ENCODE measurements at regions not wholly inside any gene's neighbourhood (a gene's known extent, or its start where the extent isn't known, plus 50 kb on each side); places are given as distances from the start of the nearest gene placed in this dataset.

DNA sequence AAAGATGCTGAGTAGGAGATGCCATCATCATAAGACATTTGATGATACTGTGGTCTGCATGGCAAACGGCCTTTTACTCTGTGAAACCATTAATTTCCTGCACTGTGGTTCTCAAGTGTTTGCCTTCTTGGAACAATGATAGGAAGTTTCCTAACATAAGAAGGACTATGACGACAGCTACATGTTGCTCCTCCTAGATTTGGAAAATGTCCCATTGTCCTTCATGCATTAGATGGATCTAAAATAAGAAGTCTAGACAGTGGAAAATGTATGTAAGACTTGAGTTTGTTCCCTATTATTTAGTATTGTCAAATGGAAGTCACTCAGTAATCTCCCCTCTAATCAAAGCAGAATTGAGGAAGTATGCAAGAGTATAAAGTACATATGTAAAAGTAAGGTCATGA, 98.5 kb upstream of the TMEM170B start:
- H3K27ac ChIP-seq = no peak overlapping the region
- no peak for TF ChIP-seq ZFX (IDR thresholded peaks at IDR 0.05; ENCODE audit: borderline replicate concordance)
- TF ChIP-seq, protein P1, sequence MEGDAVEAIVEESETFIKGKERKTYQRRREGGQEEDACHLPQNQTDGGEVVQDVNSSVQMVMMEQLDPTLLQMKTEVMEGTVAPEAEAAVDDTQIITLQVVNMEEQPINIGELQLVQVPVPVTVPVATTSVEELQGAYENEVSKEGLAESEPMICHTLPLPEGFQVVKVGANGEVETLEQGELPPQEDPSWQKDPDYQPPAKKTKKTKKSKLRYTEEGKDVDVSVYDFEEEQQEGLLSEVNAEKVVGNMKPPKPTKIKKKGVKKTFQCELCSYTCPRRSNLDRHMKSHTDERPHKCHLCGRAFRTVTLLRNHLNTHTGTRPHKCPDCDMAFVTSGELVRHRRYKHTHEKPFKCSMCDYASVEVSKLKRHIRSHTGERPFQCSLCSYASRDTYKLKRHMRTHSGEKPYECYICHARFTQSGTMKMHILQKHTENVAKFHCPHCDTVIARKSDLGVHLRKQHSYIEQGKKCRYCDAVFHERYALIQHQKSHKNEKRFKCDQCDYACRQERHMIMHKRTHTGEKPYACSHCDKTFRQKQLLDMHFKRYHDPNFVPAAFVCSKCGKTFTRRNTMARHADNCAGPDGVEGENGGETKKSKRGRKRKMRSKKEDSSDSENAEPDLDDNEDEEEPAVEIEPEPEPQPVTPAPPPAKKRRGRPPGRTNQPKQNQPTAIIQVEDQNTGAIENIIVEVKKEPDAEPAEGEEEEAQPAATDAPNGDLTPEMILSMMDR (IDR thresholded peaks at IDR 0.05) = no peak

DNA sequence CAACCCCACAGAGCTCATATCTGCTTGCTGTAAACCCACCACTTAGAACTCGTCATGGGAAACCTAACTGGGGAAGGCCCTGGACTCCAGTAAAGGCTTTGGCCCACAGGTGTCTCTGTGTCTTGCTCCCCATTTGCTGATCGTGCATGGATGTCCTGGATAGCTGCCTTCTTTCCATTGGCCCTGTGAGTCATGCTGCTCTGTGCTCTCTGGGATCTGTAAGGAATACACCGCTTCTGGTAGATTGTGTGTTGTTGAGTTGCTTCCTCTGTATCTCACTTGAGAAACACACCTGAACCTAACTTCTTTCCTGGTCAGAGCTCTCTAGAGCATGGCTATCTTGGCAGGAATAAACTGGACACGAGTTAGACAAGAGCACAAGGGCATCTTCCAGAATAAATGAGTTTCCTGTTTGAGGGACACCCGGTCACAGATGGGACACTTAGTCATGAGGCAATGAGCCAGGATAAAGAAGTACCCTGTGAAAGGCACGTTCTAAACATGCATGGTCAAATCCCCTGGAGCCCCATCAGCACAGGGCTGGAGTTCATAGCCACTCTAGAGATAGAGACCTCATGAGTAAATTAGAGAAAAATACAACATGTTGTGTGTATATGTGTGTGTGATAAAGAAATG, 99.6 kb upstream of the TMEM170B start:
- H3K27ac ChIP-seq = no peak overlapping the region
- TF ChIP-seq ZFX (IDR thresholded peaks at IDR 0.05; ENCODE audit: borderline replicate concordance) = no peak
- TF ChIP-seq, protein P1 (IDR thresholded peaks at IDR 0.05) = no peak

DNA sequence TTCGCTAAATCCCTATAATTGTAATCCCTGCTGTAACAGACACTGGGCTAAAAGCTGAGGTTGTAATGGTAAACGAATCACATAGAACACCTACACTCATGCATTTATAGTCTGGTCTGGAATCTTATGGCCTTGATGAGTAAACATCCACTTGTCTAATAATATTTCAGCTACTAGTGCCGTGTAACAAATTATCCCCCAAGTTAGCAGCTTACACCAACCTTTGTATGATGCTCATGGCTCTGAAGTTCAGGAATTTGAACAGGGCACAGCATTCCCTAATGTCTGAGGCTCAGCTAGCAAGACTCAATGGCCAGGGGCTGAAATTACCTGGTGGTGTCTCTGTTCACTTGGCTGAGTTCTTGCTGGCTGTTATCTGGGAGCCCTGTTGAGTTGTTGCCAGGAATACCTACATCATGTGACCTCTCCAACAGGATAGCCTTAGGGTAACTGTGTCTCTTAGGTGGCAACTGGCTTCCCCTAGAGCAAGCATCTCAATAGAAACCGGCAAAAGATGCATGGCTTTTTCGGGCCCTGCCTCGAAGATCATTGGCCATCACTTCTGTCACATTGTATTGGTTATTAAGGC, 100.9 kb upstream of the TMEM170B start:
- no peak overlapping the region for H3K27ac ChIP-seq
- TF ChIP-seq, protein P1 (IDR thresholded peaks at IDR 0.05) = no peak
- no peak for TF ChIP-seq ZFX (IDR thresholded peaks at IDR 0.05; ENCODE audit: borderline replicate concordance)

DNA sequence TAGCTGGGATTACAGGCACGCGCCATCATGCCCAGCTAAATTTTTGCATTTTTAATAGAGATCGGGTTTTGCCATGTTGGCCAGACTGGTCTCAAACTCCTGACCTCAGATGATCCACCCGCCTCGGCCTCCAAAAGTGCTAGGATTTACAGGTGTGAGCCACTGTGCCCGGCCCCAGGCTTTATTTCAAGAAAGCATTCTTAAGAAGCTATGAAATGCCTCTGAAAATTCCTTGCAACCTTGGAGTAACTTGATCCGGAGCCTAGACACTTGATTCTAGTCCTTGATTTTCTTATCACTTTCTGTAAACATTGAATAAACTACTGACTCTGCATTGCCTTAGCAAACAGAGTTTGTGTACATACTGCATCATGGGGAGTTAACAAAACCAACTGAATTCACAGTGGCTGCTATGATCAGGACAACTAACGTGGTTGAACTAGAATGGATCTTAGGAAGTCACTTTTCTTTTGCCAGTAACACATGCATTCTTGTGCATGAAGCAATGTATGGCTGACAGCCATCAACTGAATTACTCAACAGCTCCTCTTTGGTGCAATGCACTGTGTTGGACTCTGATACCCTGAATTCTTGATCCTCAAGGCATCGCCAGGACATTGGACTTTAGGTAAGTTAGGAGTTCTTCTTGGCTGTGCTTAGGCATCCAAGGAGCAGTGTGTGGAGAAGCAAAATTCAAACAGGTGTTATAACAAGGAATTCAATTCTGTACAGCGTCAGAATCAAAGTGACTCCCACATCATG, 102.8 kb upstream of the TMEM170B start:
- H3K27ac ChIP-seq = peak overlapping the region; percentile 48
- TF ChIP-seq ZFX (IDR thresholded peaks at IDR 0.05; ENCODE audit: borderline replicate concordance) = no peak
- TF ChIP-seq, protein P1 (IDR thresholded peaks at IDR 0.05) = no peak

DNA sequence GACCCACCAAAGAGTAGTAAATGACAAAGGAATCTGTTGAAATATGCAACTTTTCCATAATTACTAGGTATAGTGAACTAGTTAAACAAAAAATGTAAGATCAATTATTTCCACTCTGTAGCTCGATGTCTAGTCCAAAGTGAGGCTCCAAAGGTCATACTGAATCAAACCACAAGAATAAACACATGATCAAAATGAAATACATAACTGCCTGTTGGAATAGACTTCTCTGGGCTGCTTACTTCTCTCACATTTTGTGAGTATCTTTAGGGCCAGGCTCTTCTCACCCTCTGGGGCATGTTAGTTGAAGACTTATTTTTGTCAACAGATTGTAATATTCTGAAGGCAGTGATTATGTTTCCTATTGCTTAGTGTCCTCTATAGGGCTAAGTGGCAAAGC, 103.7 kb upstream of the TMEM170B start:
- TF ChIP-seq, protein P1 (IDR thresholded peaks at IDR 0.05) = no peak
- peak overlapping the region; percentile 48 for H3K27ac ChIP-seq

DNA sequence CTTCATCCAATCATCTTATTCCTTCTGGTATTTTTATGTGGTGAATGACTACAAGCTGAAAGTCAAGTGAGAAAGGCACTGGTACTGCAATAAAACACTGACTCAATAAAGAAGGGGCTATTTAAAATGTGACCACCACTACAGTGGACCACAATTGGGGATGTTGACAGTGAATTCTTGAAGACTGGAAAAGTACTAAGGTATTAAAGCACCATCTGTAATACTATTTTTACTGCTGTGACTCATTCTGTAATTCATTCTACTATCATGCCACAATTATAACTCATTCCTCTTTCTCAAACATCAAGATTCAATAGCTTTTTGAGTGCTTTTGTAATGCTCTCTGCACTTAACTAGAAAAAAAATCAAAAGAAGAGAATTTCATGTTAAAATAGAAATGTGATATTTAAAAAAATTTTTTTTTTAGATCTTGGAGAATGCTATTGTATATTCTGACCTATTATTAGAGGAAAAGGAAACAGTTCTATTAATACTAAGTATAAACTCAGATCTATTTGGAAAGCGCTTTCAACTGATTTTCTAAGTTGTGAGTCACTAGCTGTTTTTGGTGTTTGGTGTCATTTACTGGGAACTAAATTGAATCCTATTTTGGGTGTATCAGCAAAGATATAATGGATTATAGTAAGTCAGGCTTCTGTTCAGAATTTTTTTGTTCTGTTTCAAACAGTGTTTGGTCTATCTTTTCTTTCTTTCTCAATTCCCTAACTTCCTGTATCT, 104.7 kb upstream of the TMEM170B start:
- TF ChIP-seq ZFX (IDR thresholded peaks at IDR 0.05; ENCODE audit: borderline replicate concordance) = no peak
- TF ChIP-seq, protein P1 (IDR thresholded peaks at IDR 0.05) = no peak
- H3K27ac ChIP-seq = no peak overlapping the region
